ENCODE measurements at regions not wholly inside any gene's neighbourhood (a gene's known extent, or its start where the extent isn't known, plus 50 kb on each side); places are given as distances from the start of the nearest gene placed in this dataset.
"Not testable (repeated sequence)": the region's sequence is repeated elsewhere in the genome, so short reads cannot be mapped to it uniquely, and the experiment has no call there.

- DNase-seq (ENCODE audit: low spot score), result no peak
Measured at GRCh38 chr12:18008642-18009041, 81.4 kb downstream of the RERGL start.

GRCh38 chr12:17999174-17999801 is 90.7 kb downstream of the RERGL start:
- DNase-seq (ENCODE audit: low spot score), result no peak

- peak; percentile 4 for DNase-seq (ENCODE audit: low spot score)
Measured at GRCh38 chr12:17992002-17992656, 97.9 kb downstream of the RERGL start.

GRCh38 chr12:17982556-17982955 is 107.4 kb downstream of the RERGL start:
- DNase-seq (ENCODE audit: low spot score), result no peak

- no peak for DNase-seq (ENCODE audit: low spot score)
Measured at GRCh38 chr12:17976202-17976601, 113.8 kb downstream of the RERGL start.

- DNase-seq (ENCODE audit: low spot score), result no peak
Measured at GRCh38 chr12:17975763-17976162, 114.2 kb downstream of the RERGL start.

GRCh38 chr12:17975239-17975638 is 114.8 kb downstream of the RERGL start:
- DNase-seq (ENCODE audit: low spot score), result no peak

- DNase-seq (ENCODE audit: low spot score), result no peak
Measured at GRCh38 chr12:17971850-17972249, 118.1 kb downstream of the RERGL start.

GRCh38 chr12:17954788-17955187 is 135.2 kb downstream of the RERGL start:
- DNase-seq (ENCODE audit: low spot score), result no peak

GRCh38 chr12:17950898-17951297 is 139.1 kb downstream of the RERGL start:
- no peak for DNase-seq (ENCODE audit: low spot score)

- no peak for DNase-seq (ENCODE audit: low spot score)
Measured at GRCh38 chr12:17949558-17950141, 140.3 kb downstream of the RERGL start.

GRCh38 chr12:17928708-17929366 is 161.2 kb downstream of the RERGL start:
- no peak for DNase-seq (ENCODE audit: low spot score)

- DNase-seq (ENCODE audit: low spot score), result no peak
Measured at GRCh38 chr12:17918013-17918412, 172.0 kb downstream of the RERGL start.

GRCh38 chr12:17884581-17884980 is 205.4 kb downstream of the RERGL start:
- DNase-seq (ENCODE audit: low spot score), result no peak

GRCh38 chr12:17878714-17879113 is 211.3 kb downstream of the RERGL start:
- no peak for DNase-seq (ENCODE audit: low spot score)

GRCh38 chr12:17875230-17875629 is 214.8 kb downstream of the RERGL start:
- DNase-seq (ENCODE audit: low spot score), result no peak

GRCh38 chr12:17866802-17867201 is 223.2 kb downstream of the RERGL start:
- no peak for DNase-seq (ENCODE audit: low spot score)

GRCh38 chr12:17855548-17855947 is 234.4 kb downstream of the RERGL start:
- not testable (repeated sequence) for DNase-seq (ENCODE audit: low spot score)

- no peak for DNase-seq (ENCODE audit: low spot score)
Measured at GRCh38 chr12:17853054-17853453, 236.9 kb downstream of the RERGL start.

GRCh38 chr12:17841496-17841895 is 248.5 kb downstream of the RERGL start:
- DNase-seq (ENCODE audit: low spot score), result no peak

- DNase-seq (ENCODE audit: low spot score), result no peak
Measured at GRCh38 chr12:17829813-17830212, 260.2 kb downstream of the RERGL start.

- DNase-seq (ENCODE audit: low spot score), result no peak
Measured at GRCh38 chr12:17818931-17819330, 271.1 kb downstream of the RERGL start.

GRCh38 chr12:17810399-17810798 is 279.6 kb downstream of the RERGL start:
- DNase-seq (ENCODE audit: low spot score), result no peak

Measured in germinal center (tissue), 1 donor.